WTC11 (cell line): ENCODE measurements at regions not wholly inside any gene's neighbourhood (a gene's known extent, or its start where the extent isn't known, plus 50 kb on each side); places are given as distances from the start of the nearest gene placed in this dataset.

ENCODE experiments used
- ATAC-seq: fragments of 200-7000 bp; cut with Tn5 transposase; 2 replicates; pipeline ENCODE4 v1.10.0; 2021; ENCODE audit warnings: mild to moderate bottlenecking, moderate library complexity
- CTCF ChIA-PET: fragments of 300-600 bp; sonication (Branson Sonifier 250); formaldehyde crosslinking; loops from one replicate; lab custom pipeline; 2021; ENCODE audit warnings: antibody characterized with exemption; lab: Charles Lee
- POLR2A ChIA-PET: fragments of 350-600 bp; sonication (Branson Sonifier 250); formaldehyde crosslinking; loops from one replicate; lab custom pipeline; 2021; ENCODE audit warnings: antibody characterized with exemption; lab: Charles Lee
- DNase-seq: peaks from one replicate; pipeline ENCODE4 v3.0.0; 2021; ENCODE audit warnings: low spot score
- H3K27ac Mint-ChIP-seq: 2 replicates; pipeline ENCODE4 v1.8.0; 2021; ENCODE audit warnings: mixed read lengths
- H3K27me3 Mint-ChIP-seq: 2 replicates; pipeline ENCODE4 v1.8.0; 2021; ENCODE audit warnings: low read depth, mild to moderate bottlenecking, moderate library complexity, mixed read lengths
- H3K36me3 Mint-ChIP-seq: 2 replicates; pipeline ENCODE4 v1.8.0; 2021; ENCODE audit warnings: mixed read lengths
- H3K4me1 Mint-ChIP-seq: 2 replicates; pipeline ENCODE4 v1.8.0; 2022; ENCODE audit warnings: mixed read lengths
- H3K4me3 Mint-ChIP-seq: 2 replicates; pipeline ENCODE4 v1.8.0; 2021; ENCODE audit warnings: mild to moderate bottlenecking, moderate library complexity, mixed read lengths
- H3K9me3 Mint-ChIP-seq: 2 replicates; pipeline ENCODE4 v1.8.0; 2021; ENCODE audit warnings: mixed read lengths
- CREM ChIP-seq: sonication (generic); formaldehyde crosslinking; IDR thresholded peaks from 2 replicates; pipeline ENCODE4 v1.8.1; 2022; ENCODE audit warnings: mild to moderate bottlenecking, missing genetic modification reagents, moderate library complexity
- ELF4 ChIP-seq: sonication (generic); formaldehyde crosslinking; IDR thresholded peaks from 2 replicates; pipeline ENCODE4 v1.8.1; 2022; ENCODE audit warnings: low read depth, mild to moderate bottlenecking, moderate library complexity, missing genetic modification reagents
- KAT7 ChIP-seq: sonication (generic); formaldehyde crosslinking; IDR thresholded peaks from 2 replicates; pipeline ENCODE4 v1.8.1; 2023; ENCODE audit warnings: missing genetic modification reagents, mild to moderate bottlenecking, borderline replicate concordance
- MXD4 ChIP-seq: fragments of 250-450 bp; sonication (Bioruptor Pico); IDR thresholded peaks from 2 replicates; pipeline ENCODE4 v1.8.0; 2021; ENCODE audit warnings: mild to moderate bottlenecking, moderate library complexity, borderline replicate concordance
- NFYB ChIP-seq: sonication (generic); formaldehyde crosslinking; conservative IDR thresholded peaks from 2 replicates; pipeline ENCODE4 v1.8.0; 2022; ENCODE audit warnings: low read depth, missing genetic modification reagents
- PRRX2 ChIP-seq: fragments of 250-450 bp; sonication (Bioruptor Pico); IDR thresholded peaks from 2 replicates; pipeline ENCODE4 v1.8.0; 2021; ENCODE audit warnings: mild to moderate bottlenecking
- SMAD3 ChIP-seq: sonication (generic); formaldehyde crosslinking; IDR thresholded peaks from 2 replicates; pipeline ENCODE4 v1.8.0; 2022; ENCODE audit warnings: missing genetic modification reagents, mild to moderate bottlenecking, borderline replicate concordance
- SMAD4 ChIP-seq: sonication (generic); formaldehyde crosslinking; IDR thresholded peaks from 2 replicates; pipeline ENCODE4 v1.8.0; 2022; ENCODE audit warnings: mild to moderate bottlenecking, missing genetic modification reagents
- SP1 ChIP-seq: sonication (generic); formaldehyde crosslinking; conservative IDR thresholded peaks from 2 replicates; pipeline ENCODE4 v1.8.1; 2022; ENCODE audit warnings: missing genetic modification reagents
- ZBTB21 ChIP-seq: sonication (generic); formaldehyde crosslinking; IDR thresholded peaks from 2 replicates; pipeline ENCODE4 v1.8.1; 2023; ENCODE audit warnings: mild to moderate bottlenecking, missing genetic modification reagents, borderline replicate concordance
- ZNF232 ChIP-seq: sonication (generic); formaldehyde crosslinking; IDR thresholded peaks from 2 replicates; pipeline ENCODE4 v1.8.0; 2022; ENCODE audit warnings: mild to moderate bottlenecking, missing genetic modification reagents
- ZNF396 ChIP-seq: fragments of 250-450 bp; sonication (Bioruptor Pico); IDR thresholded peaks from 2 replicates; pipeline ENCODE4 v1.8.0; 2021; ENCODE audit warnings: mild to moderate bottlenecking, moderate library complexity, borderline replicate concordance
- ZNF416 ChIP-seq: fragments of 250-450 bp; sonication (Bioruptor Pico); IDR thresholded peaks from 2 replicates; pipeline ENCODE4 v1.9.0; 2021; ENCODE audit warnings: mild to moderate bottlenecking, inconsistent platforms
- ZNF671 ChIP-seq: fragments of 250-450 bp; sonication (Bioruptor Pico); IDR thresholded peaks from 2 replicates; pipeline ENCODE4 v1.8.0; 2021; ENCODE audit warnings: mild to moderate bottlenecking
- TF ChIP-seq, protein P1 (sequence below): sonication (generic); formaldehyde crosslinking; IDR thresholded peaks from 2 replicates; pipeline ENCODE4 v1.8.1; 2022; ENCODE audit warnings: low read depth, mild to moderate bottlenecking, moderate library complexity, missing genetic modification reagents, borderline replicate concordance
- TF ChIP-seq, protein P2 (sequence below): sonication (generic); formaldehyde crosslinking; IDR thresholded peaks from 2 replicates; pipeline ENCODE4 v1.8.1; 2023; ENCODE audit warnings: mild to moderate bottlenecking, missing genetic modification reagents
- TF ChIP-seq, protein P3 (sequence below): sonication (generic); formaldehyde crosslinking; IDR thresholded peaks from 2 replicates; pipeline ENCODE4 v1.8.1; 2023; ENCODE audit warnings: mild to moderate bottlenecking, missing genetic modification reagents, moderate library complexity
- TF ChIP-seq, protein P4 (sequence below): fragments of 200-600 bp; IDR thresholded peaks from 2 replicates; pipeline ENCODE4 v1.8.0; 2022; ENCODE audit warnings: antibody characterized with exemption
- TF ChIP-seq, protein P5 (sequence below): sonication (generic); formaldehyde crosslinking; IDR thresholded peaks from 2 replicates; pipeline ENCODE4 v1.8.1; 2022; ENCODE audit warnings: mild to moderate bottlenecking, moderate library complexity, missing genetic modification reagents
- TF ChIP-seq, protein P6 (sequence below): sonication (generic); formaldehyde crosslinking; IDR thresholded peaks from 2 replicates; pipeline ENCODE4 v1.8.1; 2023; ENCODE audit warnings: mild to moderate bottlenecking, missing genetic modification reagents, borderline replicate concordance

DNA sequence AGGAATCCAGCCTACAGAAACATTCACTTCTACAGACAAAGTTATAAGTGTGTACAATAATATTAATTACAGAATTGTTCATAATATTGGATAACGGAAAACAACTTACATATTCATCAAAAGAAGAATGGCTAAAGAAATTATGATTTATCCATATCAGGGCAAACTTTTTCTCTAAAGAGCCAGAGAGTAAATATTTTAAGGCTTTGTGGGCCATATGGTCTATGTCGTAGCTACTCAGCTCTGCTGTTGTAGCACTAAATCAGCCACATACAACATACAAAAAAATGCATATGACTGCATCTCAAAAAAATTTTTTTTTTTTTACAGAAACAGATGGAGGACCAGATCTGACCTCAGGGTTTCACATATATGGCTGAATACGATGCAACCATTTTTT is 96.7 kb upstream of the GALNT18 start:
- Mint-ChIP-seq H3K36me3 (peaks cover 41% of the 10 kb centered on the region), H3K4me3 (no peak overlapping the region), H3K9me3 (peaks cover 63% of the 10 kb centered on the region), H3K27me3 (peaks cover 26% of the 10 kb centered on the region), H3K4me1 (no peaks in the 10 kb centered on the region), H3K27ac (no peak overlapping the region)
- DNase-seq: no peak
- ChIA-PET CTCF (no interaction called here), POLR2A (no interaction called here)
- ATAC-seq: no peak
- TF ChIP-seq ZNF671 (CRISPR knock-in tag) (no peak), SMAD3 (CRISPR knock-in tag) (no peak), KAT7 (CRISPR knock-in tag) (no peak), MXD4 (CRISPR knock-in tag) (no peak), ZNF232 (CRISPR knock-in tag) (no peak), PRRX2 (CRISPR knock-in tag) (no peak), SMAD4 (CRISPR knock-in tag) (no peak), CREM (CRISPR knock-in tag) (no peak), NFYB (no peak), SP1 (CRISPR knock-in tag) (no peak), ZNF396 (CRISPR knock-in tag) (no peak), ZBTB21 (CRISPR knock-in tag) (no peak), ZNF416 (CRISPR knock-in tag) (no peak), ELF4 (CRISPR knock-in tag) (no peak)
- TF ChIP-seq, protein P1, sequence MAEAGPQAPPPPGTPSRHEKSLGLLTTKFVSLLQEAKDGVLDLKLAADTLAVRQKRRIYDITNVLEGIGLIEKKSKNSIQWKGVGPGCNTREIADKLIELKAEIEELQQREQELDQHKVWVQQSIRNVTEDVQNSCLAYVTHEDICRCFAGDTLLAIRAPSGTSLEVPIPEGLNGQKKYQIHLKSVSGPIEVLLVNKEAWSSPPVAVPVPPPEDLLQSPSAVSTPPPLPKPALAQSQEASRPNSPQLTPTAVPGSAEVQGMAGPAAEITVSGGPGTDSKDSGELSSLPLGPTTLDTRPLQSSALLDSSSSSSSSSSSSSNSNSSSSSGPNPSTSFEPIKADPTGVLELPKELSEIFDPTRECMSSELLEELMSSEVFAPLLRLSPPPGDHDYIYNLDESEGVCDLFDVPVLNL: no peak
- TF ChIP-seq, protein P2, sequence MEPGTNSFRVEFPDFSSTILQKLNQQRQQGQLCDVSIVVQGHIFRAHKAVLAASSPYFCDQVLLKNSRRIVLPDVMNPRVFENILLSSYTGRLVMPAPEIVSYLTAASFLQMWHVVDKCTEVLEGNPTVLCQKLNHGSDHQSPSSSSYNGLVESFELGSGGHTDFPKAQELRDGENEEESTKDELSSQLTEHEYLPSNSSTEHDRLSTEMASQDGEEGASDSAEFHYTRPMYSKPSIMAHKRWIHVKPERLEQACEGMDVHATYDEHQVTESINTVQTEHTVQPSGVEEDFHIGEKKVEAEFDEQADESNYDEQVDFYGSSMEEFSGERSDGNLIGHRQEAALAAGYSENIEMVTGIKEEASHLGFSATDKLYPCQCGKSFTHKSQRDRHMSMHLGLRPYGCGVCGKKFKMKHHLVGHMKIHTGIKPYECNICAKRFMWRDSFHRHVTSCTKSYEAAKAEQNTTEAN (CRISPR knock-in tag): no peak
- TF ChIP-seq, protein P3, sequence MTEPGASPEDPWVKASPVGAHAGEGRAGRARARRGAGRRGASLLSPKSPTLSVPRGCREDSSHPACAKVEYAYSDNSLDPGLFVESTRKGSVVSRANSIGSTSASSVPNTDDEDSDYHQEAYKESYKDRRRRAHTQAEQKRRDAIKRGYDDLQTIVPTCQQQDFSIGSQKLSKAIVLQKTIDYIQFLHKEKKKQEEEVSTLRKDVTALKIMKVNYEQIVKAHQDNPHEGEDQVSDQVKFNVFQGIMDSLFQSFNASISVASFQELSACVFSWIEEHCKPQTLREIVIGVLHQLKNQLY: no peak
- TF ChIP-seq, protein P4, sequence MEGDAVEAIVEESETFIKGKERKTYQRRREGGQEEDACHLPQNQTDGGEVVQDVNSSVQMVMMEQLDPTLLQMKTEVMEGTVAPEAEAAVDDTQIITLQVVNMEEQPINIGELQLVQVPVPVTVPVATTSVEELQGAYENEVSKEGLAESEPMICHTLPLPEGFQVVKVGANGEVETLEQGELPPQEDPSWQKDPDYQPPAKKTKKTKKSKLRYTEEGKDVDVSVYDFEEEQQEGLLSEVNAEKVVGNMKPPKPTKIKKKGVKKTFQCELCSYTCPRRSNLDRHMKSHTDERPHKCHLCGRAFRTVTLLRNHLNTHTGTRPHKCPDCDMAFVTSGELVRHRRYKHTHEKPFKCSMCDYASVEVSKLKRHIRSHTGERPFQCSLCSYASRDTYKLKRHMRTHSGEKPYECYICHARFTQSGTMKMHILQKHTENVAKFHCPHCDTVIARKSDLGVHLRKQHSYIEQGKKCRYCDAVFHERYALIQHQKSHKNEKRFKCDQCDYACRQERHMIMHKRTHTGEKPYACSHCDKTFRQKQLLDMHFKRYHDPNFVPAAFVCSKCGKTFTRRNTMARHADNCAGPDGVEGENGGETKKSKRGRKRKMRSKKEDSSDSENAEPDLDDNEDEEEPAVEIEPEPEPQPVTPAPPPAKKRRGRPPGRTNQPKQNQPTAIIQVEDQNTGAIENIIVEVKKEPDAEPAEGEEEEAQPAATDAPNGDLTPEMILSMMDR: no peak
- TF ChIP-seq, protein P5, sequence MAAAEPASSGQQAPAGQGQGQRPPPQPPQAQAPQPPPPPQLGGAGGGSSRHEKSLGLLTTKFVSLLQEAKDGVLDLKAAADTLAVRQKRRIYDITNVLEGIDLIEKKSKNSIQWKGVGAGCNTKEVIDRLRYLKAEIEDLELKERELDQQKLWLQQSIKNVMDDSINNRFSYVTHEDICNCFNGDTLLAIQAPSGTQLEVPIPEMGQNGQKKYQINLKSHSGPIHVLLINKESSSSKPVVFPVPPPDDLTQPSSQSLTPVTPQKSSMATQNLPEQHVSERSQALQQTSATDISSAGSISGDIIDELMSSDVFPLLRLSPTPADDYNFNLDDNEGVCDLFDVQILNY: no peak
- TF ChIP-seq, protein P6, sequence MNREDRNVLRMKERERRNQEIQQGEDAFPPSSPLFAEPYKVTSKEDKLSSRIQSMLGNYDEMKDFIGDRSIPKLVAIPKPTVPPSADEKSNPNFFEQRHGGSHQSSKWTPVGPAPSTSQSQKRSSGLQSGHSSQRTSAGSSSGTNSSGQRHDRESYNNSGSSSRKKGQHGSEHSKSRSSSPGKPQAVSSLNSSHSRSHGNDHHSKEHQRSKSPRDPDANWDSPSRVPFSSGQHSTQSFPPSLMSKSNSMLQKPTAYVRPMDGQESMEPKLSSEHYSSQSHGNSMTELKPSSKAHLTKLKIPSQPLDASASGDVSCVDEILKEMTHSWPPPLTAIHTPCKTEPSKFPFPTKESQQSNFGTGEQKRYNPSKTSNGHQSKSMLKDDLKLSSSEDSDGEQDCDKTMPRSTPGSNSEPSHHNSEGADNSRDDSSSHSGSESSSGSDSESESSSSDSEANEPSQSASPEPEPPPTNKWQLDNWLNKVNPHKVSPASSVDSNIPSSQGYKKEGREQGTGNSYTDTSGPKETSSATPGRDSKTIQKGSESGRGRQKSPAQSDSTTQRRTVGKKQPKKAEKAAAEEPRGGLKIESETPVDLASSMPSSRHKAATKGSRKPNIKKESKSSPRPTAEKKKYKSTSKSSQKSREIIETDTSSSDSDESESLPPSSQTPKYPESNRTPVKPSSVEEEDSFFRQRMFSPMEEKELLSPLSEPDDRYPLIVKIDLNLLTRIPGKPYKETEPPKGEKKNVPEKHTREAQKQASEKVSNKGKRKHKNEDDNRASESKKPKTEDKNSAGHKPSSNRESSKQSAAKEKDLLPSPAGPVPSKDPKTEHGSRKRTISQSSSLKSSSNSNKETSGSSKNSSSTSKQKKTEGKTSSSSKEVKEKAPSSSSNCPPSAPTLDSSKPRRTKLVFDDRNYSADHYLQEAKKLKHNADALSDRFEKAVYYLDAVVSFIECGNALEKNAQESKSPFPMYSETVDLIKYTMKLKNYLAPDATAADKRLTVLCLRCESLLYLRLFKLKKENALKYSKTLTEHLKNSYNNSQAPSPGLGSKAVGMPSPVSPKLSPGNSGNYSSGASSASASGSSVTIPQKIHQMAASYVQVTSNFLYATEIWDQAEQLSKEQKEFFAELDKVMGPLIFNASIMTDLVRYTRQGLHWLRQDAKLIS: no peak
